ENCODE measurements at regions not wholly inside any gene's neighbourhood (a gene's known extent, or its start where the extent isn't known, plus 50 kb on each side); places are given as distances from the start of the nearest gene placed in this dataset.
A peak's percentile ranks its signal among the peaks of the same experiment; 100 is the strongest.

DNA sequence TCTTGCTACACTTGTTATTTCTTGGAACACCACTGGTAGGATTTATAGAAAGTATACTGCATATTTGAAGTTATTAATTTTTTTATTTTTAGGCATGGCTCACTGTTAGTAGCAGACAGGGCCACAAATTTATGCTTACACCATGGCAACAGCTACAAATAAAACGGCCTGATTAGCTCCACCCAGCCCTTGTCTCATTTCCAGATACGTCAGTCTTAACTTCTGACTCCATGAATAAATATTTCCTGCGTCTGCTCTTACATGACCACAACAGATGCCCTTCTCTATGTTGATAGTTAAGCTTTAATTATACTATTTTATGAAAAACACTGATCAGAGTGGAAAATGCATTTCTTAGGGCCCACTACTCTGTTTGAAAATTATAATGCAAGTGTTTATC lies 62.3 kb upstream of the CPOX start:
- H3K4me1 Mint-ChIP-seq, result no peaks in the 10 kb centered on the region
- peaks cover 4% of the 10 kb centered on the region for H3K9me3 Mint-ChIP-seq
- H3K4me3 Mint-ChIP-seq, result no peak overlapping the region
- peaks cover 49% of the 10 kb centered on the region for H3K27me3 Mint-ChIP-seq (ENCODE audit: low read depth, poor library complexity)
- no peak for DNase-seq
- no peak overlapping the region for H3K27ac Mint-ChIP-seq
- H3K36me3 Mint-ChIP-seq (ENCODE audit: low read depth), result no peaks in the 10 kb centered on the region
- TF ChIP-seq CTCF (IDR thresholded peaks at IDR 0.05), result no peak

GRCh38 chr3:98657457-98657856 lies 64.0 kb upstream of the CPOX start:
- H3K4me1 Mint-ChIP-seq, result no peaks in the 10 kb centered on the region
- no peak for TF ChIP-seq CTCF (IDR thresholded peaks at IDR 0.05)
- no peak overlapping the region for H3K4me3 Mint-ChIP-seq
- peak; percentile 43 for DNase-seq
- no peak overlapping the region for H3K27ac Mint-ChIP-seq
- H3K27me3 Mint-ChIP-seq (ENCODE audit: low read depth, poor library complexity), result peaks cover 51% of the 10 kb centered on the region
- no peaks in the 10 kb centered on the region for H3K36me3 Mint-ChIP-seq (ENCODE audit: low read depth)
- peaks cover 4% of the 10 kb centered on the region for H3K9me3 Mint-ChIP-seq

GRCh38 chr3:98662699-98663098 lies 69.3 kb upstream of the CPOX start:
- Mint-ChIP-seq H3K4me3 (no peak overlapping the region), H3K9me3 (peaks cover 4% of the 10 kb centered on the region), H3K36me3 (ENCODE audit: low read depth) (no peaks in the 10 kb centered on the region), H3K4me1 (no peaks in the 10 kb centered on the region), H3K27ac (peak overlapping the region; percentile 22), H3K27me3 (ENCODE audit: low read depth, poor library complexity) (peaks cover 40% of the 10 kb centered on the region)
- no peak for TF ChIP-seq CTCF (IDR thresholded peaks at IDR 0.05)
- no peak for DNase-seq

DNA sequence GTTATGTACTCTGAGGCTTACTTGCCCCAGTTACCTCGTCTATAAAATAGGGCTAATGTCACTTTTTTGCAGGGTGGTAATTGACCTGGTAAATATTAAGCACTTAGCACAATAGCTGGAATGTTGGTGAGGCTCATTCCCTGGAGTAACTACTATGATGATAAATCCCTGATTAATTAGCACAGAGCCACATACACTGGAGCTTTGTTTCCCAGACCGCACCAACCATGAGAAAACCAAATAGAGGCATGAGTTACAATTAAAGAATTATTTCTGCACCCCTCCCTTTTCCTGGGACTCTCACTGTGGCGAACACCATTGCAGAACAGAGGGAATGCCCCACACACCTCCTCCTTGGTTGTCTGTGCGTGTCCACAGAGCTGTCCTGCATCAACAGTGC lies 76.6 kb upstream of the CPOX start:
- Mint-ChIP-seq H3K4me1 (no peaks in the 10 kb centered on the region), H3K27ac (no peak overlapping the region), H3K27me3 (ENCODE audit: low read depth, poor library complexity) (no peaks in the 10 kb centered on the region), H3K4me3 (no peak overlapping the region), H3K9me3 (no peaks in the 10 kb centered on the region), H3K36me3 (ENCODE audit: low read depth) (no peaks in the 10 kb centered on the region)
- TF ChIP-seq CTCF (IDR thresholded peaks at IDR 0.05), result no peak
- DNase-seq, result no peak

GRCh38 chr3:98679986-98680385 lies 83.2 kb upstream of the ST3GAL6 start:
- H3K27ac Mint-ChIP-seq, result no peak overlapping the region

More at GRCh38 chr3:98679986-98680385, 83.2 kb upstream of the ST3GAL6 start:
- Mint-ChIP-seq H3K36me3 (ENCODE audit: low read depth) (no peaks in the 10 kb centered on the region), H3K4me1 (no peaks in the 10 kb centered on the region), H3K4me3 (no peak overlapping the region), H3K27me3 (ENCODE audit: low read depth, poor library complexity) (peaks cover 7% of the 10 kb centered on the region), H3K9me3 (no peaks in the 10 kb centered on the region)
- no peak for DNase-seq
- no peak for TF ChIP-seq CTCF (IDR thresholded peaks at IDR 0.05)

Measured in nephron progenitor cell (in vitro differentiated cells).